BJ (cell line): ENCODE measurements at regions not wholly inside any gene's neighbourhood (a gene's known extent, or its start where the extent isn't known, plus 50 kb on each side); places are given as distances from the start of the nearest gene placed in this dataset.

Source experiments
- CTCF ChIA-PET: fragments of 350-600 bp; formaldehyde crosslinking; extraction: SDS; loops from one replicate; lab custom pipeline; 2021; ENCODE audit warnings: antibody characterized with exemption, inconsistent platforms; lab: Yijun Ruan, JAX
- POLR2A ChIA-PET: fragments of 300-600 bp; sonication (Branson Sonifier 250); formaldehyde crosslinking; extraction: SDS; loops from one replicate; lab custom pipeline; 2021; ENCODE audit warnings: antibody characterized with exemption; lab: Charles Lee
- DNase-seq: peaks from one replicate; pipeline ENCODE4 v3.0.0-alpha.2; 2011; ENCODE audit warnings: low read depth
- H3K27me3 ChIP-seq: 2 replicates; pipeline ENCODE4 v1.6.0; 2011; ENCODE audit warnings: low read length; ENCODE audit not compliant: control insufficient read depth, insufficient read depth
- H3K36me3 ChIP-seq: 2 replicates; pipeline ENCODE4 v1.5.1; 2011; ENCODE audit warnings: low read length; ENCODE audit not compliant: control insufficient read depth, insufficient read depth
- H3K4me3 ChIP-seq: 2 replicates; pipeline ENCODE4 v1.5.1; 2011; ENCODE audit warnings: low read depth, mild to moderate bottlenecking, control low read depth, low read length
- CTCF ChIP-seq: IDR thresholded peaks from 2 replicates; pipeline ENCODE4 v1.5.1; 2011; ENCODE audit warnings: low read depth, mild to moderate bottlenecking, control low read depth, inconsistent platforms, low read length, moderate library complexity; ENCODE audit not compliant: insufficient read depth

GRCh38 chr2:468648-469336 is 180.9 kb upstream of the ALKAL2 start:
- ChIA-PET CTCF (no interaction called here), POLR2A (no interaction called here)
- TF ChIP-seq CTCF: no peak
- Histone ChIP-seq H3K36me3 (no peaks in the 10 kb centered on the region), H3K27me3 (no peaks in the 10 kb centered on the region), H3K4me3 (no peak overlapping the region)
- no peak for DNase-seq

- TF ChIP-seq CTCF: no peak
- ChIA-PET POLR2A (no interaction called here), CTCF (no interaction called here)
- no peak for DNase-seq
- no peaks in the 10 kb centered on the region for H3K36me3 ChIP-seq
- H3K27me3 ChIP-seq: no peaks in the 10 kb centered on the region
- no peak overlapping the region for H3K4me3 ChIP-seq
These were observed 180.2 kb upstream of the ALKAL2 start for GRCh38 chr2:467892-468647.

- POLR2A ChIA-PET: no interaction called here
- Histone ChIP-seq H3K4me3 (no peak overlapping the region), H3K36me3 (no peaks in the 10 kb centered on the region), H3K27me3 (no peaks in the 10 kb centered on the region)
- CTCF ChIA-PET: no interaction called here
- no peak for DNase-seq
- TF ChIP-seq CTCF: no peak
These were observed 179.6 kb upstream of the ALKAL2 start for GRCh38 chr2:467543-467891.

GRCh38 chr2:467101-467500 is 179.2 kb upstream of the ALKAL2 start:
- DNase-seq: no peak
- POLR2A ChIA-PET: no interaction called here
- CTCF ChIA-PET: no interaction called here
- Histone ChIP-seq H3K27me3 (no peaks in the 10 kb centered on the region), H3K36me3 (no peaks in the 10 kb centered on the region), H3K4me3 (no peak overlapping the region)
- TF ChIP-seq CTCF: no peak

GRCh38 chr2:464562-465309 is 176.8 kb upstream of the ALKAL2 start:
- Histone ChIP-seq H3K4me3 (no peak overlapping the region), H3K36me3 (no peaks in the 10 kb centered on the region), H3K27me3 (no peaks in the 10 kb centered on the region)
- ChIA-PET CTCF (interaction anchor here (0.6 kb wide), 1 partner anchor 12 kb away, joined by 3 read pairs; no protein-coding TSS in a partner anchor), POLR2A (no interaction called here)
- TF ChIP-seq CTCF: no peak
- no peak for DNase-seq
